Stimulated activated CD4-positive, alpha-beta T cell treated with anti-CD3 and anti-CD28 coated beads, Interleukin-1b, Interleukin-23, amount 100 ng/mL, for 24 hours (primary cell): ENCODE measurements at regions not wholly inside any gene's neighbourhood (a gene's known extent, or its start where the extent isn't known, plus 50 kb on each side); places are given as distances from the start of the nearest gene placed in this dataset.
"Not testable (repeated sequence)": the region's sequence is repeated elsewhere in the genome, so short reads cannot be mapped to it uniquely, and the experiment has no call there.

Experiments used
- DNase-seq, 4 experiments: peaks; one replicate each; pipeline ENCODE4 v3.0.0-alpha.2; 2020; ENCODE audit warnings: low read depth in 4 of 4, low spot score in 1 of 4

DNA sequence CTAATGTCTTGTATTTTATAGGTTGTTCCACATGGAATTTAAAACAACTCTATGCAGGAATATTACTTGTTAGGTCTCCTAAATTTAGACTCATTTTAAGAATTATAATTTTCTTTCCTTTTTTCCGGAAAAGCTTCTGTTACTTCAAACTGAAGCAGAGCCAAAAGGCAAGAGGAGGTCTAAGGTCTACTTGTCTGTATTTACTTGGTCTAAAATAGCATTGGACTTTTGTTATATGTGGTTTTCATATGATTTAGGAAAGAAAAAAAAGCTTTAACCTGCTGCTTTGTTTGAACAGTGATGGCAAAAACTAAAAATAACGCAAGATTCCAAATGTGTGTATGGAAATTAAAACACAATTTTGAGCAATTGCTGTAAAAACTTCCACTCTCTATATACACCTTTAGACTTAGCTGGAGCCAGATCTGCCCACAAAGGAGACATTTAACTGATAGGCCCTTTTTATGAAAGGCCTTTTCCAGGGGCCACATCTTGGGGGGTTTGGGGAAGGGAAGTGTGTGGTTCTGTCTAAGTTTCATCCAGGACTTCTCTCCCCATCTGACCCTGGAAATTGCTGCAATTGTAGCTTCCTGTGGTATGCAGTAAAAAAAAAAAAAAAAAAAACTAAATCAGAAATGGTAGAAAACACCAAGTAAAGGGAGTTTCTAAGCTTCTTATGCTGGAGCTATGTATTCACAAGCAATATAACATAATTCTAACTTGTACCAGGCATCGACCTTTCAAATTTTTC, 307.7 kb upstream of the MEF2C start:
- no peak for DNase-seq

DNA sequence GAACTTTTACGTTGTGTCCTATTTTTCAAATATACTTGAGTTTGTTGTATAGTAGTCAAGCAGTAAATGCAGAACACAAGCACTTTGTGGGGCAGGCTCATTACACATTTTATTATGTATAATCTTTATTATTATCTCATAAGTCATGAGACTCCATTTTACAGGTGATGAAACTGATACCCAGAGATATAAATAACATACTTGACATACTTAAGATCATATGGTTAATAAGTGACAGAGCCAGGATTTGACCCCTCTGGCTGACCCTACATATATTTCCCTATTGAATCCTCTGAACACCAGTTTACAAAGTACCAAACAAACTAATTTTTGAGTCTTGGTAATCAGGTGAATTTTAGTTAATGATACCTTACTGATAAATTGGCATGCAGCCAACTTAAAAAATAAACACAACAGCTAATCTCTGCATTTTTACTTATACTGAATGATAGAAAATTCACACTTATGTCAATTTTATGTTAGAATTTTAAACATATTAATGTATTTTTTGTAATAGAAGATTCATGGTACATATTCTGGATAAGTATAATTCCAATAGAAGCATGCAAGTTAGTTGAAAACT, 305.0 kb upstream of the MEF2C start:
- no peak for DNase-seq

DNA sequence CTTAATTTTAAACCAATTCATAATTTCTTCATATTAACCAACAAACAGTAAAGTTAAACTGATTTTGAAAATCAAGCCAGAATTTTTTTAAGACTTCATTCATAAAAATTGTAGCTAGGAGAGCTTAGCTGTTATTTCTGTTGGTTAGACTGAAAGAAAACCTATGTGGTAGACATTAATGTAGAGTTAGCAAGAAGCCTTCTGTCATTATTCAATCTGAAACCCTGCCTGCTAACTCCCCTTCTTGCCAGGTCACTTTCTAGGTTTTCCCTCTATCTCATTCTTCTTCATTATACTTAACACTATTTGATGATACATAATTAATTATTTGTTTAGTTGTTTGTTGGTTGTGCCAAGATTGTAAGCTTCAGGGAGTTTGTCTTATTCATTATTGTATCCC, 304.3 kb upstream of the MEF2C start:
- no peak for DNase-seq

DNA sequence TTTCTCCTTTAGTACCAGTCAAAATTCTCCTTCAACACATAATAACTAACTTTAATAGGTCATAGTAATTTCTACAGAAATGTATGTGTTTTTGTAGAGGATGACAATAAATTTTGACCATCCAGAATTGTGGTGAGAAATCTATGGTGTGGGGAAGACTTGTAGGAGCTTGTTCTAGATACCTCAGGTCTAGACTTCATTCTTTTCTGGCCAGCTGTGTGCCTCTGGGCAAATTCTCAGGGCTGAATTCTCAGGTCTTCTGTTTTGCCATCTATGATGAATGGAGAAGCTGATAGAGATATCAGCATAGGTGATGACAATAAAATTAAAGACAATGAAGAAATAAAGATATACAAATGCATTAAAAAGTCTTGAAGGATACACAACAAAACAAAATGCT, 298.6 kb upstream of the MEF2C start:
- no peak for DNase-seq

DNA sequence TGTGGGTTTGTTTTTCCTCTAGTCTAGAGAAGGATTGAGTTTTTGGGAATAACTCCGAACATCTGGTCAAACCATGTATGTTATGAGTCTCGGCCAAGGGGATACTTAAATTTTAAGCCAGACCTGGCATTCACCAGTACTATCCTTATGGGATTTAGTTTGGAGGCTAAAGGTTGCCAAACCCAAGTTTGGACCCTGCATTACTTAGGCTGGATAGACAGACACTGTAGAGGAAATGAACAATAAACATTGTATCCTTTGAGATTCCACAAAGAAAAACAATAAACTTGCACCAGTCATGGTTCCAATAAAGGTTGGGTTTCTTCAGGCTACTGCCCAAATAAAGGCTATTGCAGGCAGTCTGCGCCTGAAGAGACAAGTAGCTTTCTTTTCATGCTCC, 296.7 kb upstream of the MEF2C start:
- no peak for DNase-seq

DNA sequence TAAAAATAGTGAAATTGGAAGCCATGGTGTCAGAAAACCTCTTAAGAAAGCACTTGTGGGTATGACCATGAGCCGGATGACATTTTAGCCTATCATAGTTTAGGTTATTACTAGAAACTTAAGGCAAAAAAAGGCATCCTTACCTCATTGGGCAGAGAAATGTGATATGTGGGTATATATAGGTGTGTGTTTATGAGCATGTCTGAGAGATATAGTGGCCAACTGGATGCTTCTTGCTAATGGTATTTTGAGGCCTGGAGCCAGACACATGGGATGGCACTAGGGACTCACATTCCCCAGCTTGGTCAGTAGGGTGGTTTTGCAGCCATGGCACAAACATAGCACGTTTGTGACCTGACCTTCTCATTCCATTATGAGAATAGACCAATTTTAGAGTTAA, 295.6 kb upstream of the MEF2C start:
- DNase-seq = no peak

DNA sequence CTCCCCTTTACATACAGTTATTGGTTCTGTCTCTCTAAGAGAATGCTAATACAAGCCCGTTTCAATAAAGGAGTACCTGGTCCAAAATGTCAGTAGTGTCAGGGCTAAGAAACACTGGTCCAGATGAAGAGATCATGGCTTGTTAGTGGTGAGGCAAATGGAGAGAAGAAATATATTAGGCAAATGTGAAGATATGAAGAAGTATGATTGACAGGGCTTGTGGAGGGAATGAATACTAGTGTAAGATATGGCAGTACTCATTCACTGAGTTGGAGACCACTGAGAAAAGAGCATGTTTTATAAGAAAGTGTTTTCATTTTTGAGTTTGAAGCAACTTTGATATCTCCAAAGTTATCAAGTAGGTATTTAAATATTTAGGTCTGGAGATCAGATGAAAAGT, 290.5 kb upstream of the MEF2C start:
- DNase-seq = no peak

DNA sequence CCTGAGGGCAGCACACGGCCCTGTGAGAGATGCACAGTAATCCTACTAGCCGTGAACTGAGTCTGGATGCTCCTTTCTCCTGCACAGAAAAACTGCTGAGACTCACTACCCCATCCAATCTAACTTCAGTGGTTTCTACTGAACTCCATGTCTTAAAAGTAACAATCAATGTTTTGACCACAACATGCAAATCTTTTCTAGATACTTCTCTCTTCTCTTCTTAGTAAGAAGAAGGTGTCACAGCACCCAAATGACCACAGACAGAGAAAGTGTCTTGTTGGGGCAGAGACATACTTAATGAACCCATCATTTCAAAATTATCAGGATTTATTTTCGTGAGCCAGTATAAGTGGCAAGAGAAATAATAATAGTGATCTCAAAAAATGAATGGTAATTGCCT, 285.8 kb upstream of the MEF2C start:
- DNase-seq = no peak

DNA sequence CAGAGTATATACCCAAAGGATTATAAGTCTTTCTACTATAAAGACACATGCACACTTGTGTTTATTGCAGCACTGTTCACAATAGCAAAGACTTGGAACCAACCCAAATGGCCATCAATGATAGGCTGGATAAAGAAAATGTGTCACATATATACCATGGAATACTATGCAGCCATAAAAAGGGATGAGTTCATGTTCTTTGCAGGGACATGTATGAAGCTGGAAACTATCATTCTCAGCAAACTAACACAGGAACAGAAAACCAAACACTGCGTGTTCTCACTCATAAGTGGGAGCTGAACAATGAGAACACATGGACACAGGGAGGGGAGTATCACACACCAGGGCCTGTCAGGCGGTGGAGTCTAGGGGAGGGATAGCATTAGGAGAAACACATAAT, 281.7 kb upstream of the MEF2C start:
- not testable (repeated sequence) for DNase-seq

DNA sequence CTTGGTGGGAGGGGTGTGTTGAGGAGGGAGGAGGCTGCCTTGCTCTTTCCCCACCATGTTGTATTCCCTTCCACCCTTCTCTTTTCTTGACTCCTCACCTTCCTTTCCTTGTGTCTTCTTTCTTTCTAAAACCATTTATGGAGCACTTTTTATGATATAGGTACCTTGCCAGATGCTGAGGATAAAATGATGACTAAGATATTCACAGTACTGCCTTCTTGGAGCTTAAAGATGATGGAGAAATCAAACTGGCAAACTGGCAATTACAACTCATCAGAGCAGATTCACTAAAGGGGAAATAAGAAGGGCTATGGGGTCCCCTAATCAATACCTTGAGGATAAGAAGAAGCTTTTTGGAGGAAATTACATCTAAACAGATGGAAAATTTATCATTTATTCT, 273.2 kb upstream of the MEF2C start:
- DNase-seq = no peak

DNA sequence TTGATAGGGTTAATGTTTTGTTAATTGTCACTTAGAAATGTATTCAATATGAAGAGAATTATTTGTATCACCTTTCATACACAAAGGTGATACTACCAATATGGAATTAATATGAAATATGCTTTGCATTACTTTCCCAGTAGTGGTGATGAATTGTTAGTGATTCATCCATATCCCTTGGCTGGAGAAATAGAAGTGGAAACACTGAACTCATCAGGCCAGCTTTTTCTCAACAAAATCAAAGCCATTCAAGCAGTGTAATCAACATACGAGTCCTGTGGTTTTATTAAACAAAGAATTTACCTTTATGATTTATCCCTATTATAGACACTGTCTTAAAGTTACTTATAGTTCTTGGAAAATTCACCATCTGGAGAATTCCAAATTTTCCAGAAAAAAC, 264.0 kb upstream of the MEF2C start:
- no peak for DNase-seq

DNA sequence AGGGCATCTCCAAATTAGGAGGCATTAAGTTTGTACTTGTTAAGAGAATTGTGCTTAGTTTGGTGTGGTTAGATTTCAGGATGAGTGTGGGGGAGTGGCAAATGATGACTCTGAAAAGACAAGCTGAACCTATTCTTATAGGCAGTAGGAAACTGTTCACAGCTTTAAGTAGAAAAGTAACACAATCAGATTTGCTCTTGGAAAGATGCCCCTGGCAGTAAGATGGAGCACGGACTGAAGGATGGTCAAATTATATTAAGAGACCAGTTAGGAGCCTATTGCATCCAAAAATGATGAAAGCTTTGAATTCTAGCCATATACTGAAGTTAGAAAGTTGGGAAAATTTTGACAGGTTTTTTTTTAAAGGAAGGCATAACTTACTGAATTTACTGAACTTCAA, 254.2 kb upstream of the MEF2C start:
- DNase-seq = no peak

DNA sequence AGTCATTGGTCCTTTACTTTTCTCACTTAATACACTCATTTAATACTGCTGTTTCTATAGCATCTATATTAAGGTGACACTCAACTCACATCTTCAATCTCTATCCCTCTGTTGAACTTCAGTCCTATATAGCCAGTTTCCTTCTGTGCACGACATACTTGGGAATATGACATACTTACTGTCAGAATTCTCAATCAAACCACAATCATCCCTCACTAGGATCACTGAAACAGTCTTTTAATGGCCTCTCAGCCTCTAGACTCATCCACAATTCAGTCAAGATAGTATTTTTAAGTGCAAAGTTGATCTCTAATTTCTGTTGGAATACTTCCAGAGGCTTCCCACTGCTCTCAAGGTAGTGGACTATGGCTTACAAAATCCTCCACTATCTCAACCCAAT, 251.0 kb upstream of the MEF2C start:
- no peak for DNase-seq

DNA sequence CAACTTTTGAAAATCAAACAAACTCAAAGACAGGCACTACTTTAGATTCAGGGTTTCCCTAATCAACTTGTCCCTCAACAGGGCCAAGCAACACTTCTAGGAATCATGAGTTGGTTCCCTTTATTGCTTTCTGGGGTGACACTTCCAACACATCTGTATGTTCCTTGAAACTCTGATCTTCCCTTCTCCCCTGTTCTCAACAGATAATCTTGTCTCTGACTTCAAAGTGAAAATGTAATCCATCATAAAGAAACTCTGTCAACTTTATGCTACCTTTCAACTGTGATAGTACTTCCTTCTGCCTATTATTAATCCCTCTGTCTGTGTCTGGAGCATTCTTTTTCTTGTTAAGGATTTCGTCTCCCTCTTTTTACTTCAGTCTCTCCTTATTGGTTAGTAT, 250.1 kb upstream of the MEF2C start:
- no peak for DNase-seq

DNA sequence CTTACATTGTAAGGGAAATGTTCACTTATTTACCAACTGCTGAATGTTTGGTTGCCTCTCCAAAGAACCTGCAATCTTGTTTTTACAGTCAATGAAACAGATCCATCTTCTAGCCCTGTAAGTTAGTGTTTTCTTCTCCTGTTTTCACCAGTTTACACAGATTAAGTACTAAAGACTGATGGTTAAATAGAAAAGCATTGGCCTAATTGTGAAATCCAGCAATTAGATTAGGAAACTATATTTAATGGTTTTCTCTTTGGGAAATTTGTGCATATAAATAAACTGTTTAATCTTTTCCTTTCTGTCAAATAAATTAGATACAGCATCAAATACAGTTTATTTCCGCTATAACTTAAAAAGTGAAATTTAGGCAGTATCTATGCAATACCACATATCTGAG, 247.9 kb upstream of the MEF2C start:
- no peak for DNase-seq

DNA sequence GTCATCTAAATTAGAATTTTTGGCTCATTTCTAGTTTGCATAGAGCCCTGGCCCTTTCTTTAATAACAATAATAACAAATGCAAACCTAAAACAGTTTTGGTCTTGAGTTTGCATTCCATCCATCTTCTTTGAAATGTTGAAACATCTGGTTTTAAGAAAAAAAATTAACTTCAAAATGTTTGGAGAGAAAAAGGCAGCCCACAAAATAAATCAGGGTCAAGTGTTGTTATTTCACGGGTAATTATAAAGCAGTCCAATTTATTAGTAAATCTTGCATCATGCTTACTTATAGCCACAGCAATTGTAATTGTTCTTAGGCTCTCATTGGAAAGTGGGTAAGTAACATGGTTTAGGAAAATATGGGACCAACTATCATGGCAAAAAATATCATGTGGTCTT, 247.0 kb upstream of the MEF2C start:
- DNase-seq = no peak

DNA sequence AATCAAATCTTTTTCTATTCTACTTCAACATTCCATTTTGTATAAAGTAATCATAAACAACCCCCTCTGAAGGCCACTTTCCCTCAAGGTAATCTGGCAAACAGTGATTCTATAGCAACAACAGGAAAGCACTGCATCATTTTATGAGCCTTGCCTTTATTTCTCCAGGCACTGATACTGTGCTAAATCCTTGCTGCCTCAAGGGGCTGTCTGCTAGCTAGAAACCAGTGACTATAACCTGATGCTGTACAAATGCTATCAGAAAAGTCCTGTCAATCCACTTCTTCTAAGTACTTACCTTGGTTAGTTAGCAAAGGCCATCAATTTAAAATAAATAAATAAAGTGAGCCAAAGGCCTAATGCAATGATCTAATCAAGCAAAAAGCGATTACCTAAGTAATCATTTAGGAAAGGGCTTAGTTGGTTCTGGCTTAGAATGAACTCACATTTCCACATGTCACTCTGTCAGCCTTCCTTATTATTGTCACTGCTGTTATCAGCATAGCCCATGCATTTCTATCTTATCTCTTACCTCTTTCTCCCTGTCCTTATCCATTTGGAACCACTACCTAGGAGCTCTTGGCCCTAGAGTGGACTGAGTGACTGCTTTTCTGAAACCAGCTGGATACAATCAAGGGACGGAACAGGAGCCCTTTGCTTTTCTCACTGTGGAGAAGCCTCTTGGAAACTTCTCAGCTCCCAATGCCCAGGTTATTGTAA, 246.1 kb upstream of the MEF2C start:
- no peak for DNase-seq

DNA sequence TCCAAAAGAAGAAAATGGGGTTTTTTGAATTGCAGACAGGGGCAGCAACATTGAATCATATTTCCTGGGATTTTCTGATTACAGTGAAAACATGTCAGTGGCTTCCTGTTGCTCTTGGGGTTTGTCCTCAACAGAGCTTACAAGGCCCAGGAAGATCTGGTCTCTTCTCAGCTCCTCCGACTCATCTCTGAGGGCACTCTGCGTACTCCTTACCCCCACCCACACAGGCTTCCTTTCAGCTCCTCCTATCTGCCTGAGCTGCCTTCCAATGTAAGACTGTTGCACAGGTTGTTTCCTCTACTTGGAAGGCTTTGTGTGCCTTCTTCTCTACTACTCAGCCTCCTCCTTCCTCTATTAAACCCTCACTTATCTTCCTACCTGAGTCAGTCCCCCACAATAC, 245.1 kb upstream of the MEF2C start:
- DNase-seq = no peak

DNA sequence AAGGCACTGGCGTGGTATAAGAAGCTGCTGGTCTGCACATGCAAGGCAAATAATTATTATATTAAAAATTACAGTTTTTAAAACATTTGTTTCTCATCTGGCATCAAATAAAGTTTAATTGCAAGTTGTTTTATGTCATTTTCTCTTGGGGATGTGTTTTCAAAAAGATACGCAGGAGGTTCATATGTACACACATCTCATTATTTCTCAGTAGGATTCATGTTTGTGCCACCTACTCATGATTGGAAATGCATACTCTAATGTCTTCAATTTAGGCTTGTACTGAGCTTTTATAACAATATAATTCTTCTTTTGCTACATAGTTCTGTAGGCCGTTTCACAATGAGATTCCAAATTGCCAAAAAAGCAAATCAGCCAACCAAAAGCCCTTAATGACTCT, 244.2 kb upstream of the MEF2C start:
- no peak for DNase-seq

DNA sequence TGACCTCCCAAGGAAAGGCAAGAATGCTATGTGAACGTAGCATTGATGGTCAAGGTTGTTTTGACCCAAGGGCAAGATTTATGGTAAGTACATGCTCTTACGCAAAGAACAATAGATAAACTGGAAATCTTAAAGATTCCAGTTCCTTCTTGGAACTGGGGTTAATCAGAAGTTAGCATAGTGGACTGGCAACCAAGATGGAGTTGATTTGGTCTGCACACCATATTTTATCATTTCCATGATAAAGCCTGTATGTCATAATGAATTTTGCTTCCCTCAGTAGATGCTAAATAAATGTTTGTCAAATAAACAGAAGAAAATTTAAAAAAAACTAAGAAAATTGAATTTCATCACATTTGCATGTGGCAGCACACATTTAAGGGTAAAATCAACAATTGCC, 242.4 kb upstream of the MEF2C start:
- no peak for DNase-seq

DNA sequence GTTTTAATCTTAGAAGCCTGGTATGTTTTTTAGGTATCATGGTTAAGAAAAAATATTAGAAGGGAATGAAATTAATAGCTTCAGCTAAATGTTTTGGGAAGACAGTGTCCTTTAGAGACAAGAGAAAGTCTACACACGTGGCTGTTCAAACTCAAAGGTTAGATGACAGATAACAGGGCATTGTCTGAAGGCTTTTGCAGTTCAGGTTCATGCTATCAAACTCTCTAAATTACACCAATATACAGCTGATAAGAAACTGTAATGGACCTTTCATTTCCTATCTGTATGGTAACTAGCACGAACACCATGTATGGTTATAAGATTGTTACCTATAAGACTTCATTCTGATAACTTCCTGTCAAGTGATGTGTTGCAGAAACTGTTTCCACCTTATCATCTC, 240.6 kb upstream of the MEF2C start:
- no peak for DNase-seq

DNA sequence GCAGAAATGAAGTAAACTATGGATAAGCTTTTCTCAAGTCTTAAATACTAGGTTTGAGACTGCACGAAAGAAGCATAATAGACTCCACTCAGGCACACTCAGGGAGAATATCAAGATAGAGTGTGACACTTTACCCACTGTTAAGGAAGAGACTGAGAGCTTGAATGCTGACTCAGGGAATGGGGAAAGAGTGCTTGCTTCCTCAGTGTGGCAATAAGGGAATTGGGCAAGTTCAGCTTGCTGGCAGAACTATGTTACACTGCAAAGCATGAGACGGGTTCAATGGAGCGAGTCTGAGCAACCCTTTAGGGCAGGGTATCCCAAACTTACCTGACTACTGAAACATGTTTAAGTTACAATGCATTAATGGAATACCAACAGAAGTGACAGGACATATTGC, 237.7 kb upstream of the MEF2C start:
- no peak for DNase-seq
